HUDEP-2 (cell line): ENCODE measurements at regions not wholly inside any gene's neighbourhood (a gene's known extent, or its start where the extent isn't known, plus 50 kb on each side); places are given as distances from the start of the nearest gene placed in this dataset.

Experiments
- DNase-seq, 76 experiments: peaks; one replicate each; lab custom pipeline; 2025; ENCODE audit not compliant: unreplicated experiment in 76 of 76; lab: John Stamatoyannopoulos, UW

GRCh38 chr1:29736582-29737188 lies 500.4 kb downstream of the PTPRU start:
- DNase-seq: peak in 29 of 76 experiments; percentile 1 to 31 (median 8)

- DNase-seq: no peak
Observed at GRCh38 chr1:29732453-29732852, 496.1 kb downstream of the PTPRU start.

DNA sequence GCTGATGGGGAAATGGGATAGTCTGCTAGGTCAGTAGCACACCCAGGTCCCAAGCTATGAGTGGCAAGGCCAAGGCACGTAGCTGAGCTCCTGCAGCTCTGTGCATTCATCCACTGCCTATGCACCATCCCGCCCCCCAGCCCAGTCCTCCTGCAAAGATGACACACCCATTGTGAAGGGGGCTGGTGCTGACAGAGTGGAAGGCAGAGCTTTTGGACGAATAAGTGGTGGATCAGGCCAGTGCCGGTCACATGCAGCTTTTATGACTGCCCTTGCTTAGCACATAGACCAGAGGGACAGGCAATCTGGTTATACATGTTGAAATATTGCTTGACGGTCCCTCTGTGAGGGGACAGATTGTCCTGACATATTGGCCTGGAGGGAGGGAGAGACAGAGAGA lies 494.3 kb downstream of the PTPRU start:
- DNase-seq: no peak

DNA sequence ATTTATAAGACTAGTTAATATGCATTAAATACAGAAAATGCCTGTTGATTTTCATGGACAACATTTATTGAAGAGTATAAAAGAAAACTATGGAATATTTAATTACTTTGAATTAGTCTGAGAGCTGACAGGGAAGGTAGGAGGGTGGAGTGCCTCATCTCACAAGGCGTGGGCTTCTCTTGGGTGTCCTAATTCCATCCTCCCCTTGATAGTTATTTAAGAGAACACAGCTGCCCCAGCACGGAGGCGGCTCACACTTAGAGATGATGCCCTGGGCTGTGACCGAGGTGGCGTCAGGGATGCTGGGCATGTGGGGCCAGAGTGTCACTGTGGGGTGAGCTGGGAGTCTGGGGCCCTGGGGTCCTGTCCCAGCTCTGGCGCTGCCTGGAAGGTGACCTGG lies 493.0 kb downstream of the PTPRU start:
- no peak for DNase-seq

GRCh38 chr1:29728703-29729102 lies 492.4 kb downstream of the PTPRU start:
- DNase-seq: no peak

DNA sequence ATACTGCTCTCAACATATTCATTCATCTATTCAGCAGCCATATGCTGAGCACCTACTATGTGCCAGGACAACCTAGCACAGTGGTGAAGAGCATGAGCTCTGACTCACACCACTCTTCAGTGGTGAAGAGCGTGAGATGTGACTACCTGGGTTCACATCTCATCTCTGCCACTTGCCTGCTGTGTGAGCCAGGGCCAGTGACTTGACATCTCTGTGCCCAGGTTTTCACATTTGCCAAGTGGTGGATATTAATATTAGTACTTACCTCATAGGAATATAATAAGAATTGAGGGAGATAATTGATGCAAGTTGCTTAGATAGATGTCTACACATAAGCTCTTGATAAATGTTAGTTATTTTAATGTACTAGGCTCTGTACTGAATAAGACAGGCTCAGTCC lies 488.9 kb downstream of the PTPRU start:
- DNase-seq: no peak

DNA sequence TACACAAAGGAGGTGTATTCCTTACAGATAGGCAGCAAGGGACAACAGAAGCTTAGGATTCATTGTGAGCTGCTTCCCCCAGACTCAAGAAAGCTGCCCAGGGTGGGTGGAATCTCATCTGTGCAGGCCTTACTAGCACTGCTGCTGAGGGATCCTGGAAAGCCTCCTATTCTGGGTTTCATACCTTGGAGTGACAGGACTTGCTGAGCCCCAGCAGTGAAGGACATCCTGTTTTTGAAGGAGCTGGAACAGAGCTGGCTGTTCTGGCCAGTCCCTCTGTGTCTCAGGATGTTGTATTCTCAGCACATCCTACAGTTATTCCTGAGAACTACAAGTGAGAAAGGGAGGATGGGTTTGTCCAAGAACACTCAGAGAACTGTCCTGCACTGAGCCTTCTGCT lies 486.3 kb downstream of the PTPRU start:
- no peak for DNase-seq

DNA sequence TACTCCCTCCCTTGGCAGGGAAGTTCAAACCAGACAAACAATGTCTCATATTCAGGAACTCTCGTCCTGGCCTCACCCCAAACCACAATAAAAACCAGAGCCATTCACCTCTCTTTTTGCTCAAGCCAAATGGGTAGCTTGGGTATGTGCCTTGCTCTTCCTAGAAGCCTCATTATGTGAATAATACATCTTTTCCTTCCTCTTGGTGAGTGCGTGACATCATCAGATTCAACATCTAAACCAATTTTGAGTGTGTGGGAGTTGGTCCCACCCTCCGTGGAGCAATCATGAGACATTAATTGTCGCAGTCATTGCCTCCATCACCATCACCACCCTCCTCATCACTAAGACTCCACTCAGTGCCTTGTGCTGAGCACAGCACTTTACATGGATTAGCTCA lies 482.9 kb downstream of the PTPRU start:
- no peak for DNase-seq

- no peak for DNase-seq
Observed at GRCh38 chr1:29718791-29719190, 482.5 kb downstream of the PTPRU start.

DNA sequence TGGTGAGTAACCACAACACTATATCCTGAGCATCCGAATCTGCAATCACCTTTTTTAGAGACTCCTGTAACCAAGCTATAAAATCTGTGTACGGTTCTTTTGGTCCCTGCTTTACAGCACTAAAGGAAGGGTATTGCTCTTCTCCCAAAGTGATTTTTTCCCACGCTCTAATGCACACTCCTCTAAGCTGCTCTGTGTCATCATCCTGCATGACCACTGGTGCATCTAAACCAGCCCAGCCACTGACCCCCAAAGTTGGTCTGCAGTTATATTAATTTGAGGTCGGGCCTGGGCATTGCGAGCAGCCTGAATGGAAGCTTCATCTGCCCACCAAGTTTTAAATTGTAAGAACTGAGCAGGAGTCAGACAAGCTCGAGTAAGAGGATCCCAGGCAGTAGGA lies 480.0 kb downstream of the PTPRU start:
- DNase-seq: no peak

DNA sequence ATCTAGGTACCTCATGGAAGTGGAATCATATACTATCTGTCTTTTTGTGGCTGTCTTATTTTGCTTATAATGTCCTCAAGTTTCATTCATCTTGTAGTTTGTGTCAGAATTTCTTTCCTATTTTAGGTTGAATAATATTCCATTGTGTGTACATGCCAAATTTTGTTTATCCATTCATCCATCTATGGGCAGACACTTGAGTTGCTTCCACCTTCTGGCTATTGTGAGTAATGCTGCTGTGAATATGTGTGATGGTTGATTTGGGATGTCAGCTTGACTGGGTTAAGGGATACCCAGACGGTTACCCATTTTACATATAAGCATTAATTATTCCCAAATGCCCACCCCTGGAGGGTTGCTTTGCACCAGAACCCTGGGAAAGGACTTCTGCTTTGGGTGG lies 477.5 kb downstream of the PTPRU start:
- DNase-seq: no peak

DNA sequence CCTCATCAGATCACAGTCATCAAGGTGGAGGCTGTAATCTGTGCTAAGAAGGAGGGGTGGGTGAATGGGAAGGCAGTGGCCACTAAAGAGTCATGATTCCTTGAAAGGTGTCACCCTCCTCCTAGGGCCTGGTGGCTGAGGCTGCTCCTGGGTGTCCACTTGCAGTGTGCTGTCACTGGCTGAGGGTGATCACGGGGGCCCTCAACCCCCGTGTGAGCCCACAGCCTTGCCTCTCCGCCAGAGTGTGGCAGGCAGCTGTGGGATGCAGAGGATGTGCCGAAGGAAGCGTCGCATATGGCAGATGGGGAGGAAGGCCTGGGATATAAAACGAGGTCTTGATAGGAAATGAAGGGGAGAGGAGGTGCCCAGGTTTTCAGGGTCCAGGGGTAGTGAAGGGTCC lies 476.5 kb downstream of the PTPRU start:
- DNase-seq: no peak

DNA sequence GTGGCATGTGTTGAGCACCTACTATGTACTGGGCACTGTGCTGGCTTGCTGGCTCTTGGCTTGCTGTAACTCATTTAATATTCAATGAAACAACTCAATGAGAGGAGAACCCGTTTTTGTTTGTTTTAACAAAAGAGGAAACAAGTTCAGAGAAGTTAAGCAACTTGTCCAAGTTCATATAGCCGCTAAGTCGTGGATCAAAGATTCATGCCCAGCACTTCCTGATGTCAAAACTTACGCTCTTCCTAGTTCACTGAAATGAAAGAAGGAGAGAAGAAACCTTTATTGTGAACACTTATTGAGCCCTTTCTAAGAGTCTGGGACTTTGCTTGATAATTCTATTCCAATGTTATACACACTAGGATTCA lies 475.9 kb downstream of the PTPRU start:
- DNase-seq: no peak

- no peak for DNase-seq
Observed at GRCh38 chr1:29711582-29712283, 475.4 kb downstream of the PTPRU start.

- DNase-seq: no peak
Observed at GRCh38 chr1:29709704-29710280, 473.5 kb downstream of the PTPRU start.

DNA sequence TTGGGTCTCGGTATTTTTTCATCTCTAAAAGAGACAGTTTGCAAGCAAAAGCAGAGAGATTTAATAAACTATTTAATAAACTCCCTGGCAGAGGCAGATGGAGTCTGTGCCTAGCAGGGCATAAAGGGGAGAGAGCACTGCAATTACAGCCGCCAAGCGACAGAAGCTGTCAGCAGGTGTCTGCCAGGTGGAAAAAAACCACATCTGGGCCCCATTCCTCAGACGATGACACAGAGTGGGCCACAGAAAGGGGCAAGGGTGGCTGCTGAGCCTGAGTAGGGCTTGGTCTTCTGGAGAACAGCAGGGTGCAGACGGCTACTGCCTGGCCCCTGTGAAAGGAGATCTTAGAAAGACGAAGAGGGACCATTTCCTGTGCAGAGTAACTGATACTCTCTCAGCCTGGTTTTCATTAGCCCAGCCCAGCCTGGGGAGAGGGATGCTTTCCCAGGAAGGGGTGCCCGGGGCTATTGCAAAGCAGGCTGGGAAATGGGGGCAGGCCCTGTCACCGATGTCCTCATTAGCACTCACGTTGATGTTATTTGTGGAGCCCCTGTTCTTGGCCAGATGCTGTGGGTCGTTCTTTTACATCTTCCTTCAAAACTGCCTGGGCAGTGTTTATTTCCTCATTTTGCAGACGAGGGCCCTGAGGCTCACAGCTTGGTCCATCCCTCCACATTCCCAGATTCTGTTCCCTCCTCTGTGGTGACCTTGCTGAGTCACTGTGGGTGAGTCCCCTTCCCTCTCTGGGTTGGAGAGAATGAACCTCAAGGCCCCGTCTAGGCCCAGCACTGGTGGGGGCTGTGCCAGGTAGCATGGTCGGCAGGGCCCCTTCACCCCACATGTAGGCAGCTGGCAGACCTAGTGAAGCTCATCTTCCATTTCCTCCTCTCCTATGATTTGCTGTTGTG lies 472.7 kb downstream of the PTPRU start:
- no peak for DNase-seq

DNA sequence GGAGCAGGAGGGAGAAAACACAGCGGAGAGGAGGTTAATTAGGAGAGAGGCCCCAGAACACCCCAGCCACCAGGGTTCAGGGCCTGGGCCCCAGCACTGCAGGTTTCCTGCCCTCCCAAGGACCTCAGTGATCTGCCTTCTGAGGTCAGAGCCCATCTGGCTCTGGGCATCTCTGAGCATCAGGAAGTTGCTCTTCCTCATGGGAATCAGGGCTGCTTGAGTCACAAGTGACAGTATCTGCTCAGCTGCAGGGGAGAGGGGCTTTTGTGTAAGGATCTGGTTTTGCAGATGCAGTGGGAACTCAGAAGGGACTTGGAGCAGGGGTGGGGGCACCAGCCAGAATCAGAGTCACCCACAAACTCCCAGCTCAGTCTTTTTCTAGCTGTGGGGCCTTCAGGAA lies 472.1 kb downstream of the PTPRU start:
- no peak for DNase-seq

GRCh38 chr1:29707796-29708195 lies 471.5 kb downstream of the PTPRU start:
- DNase-seq: no peak

DNA sequence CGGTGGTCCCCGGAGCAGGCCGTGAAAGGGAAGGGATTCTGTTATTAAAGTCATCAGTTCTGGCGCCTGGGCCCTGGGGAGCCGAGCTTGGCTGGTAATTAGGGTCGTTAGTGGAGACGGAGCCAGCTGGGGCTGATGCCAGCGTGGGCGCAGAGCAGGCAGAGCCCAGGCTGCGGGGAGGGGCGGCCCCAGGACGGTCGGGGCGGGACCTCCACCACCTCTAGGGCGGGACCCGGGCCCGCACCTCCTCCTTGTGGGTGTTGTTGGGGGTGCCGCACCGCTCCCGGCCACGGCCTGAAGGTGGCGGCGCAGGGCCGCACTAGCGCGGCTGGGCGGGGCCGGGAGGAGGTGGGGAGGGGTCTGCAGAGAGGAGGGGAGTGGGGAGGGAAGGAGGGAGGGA lies 470.6 kb downstream of the PTPRU start:
- DNase-seq: no peak

GRCh38 chr1:29704430-29704829 lies 468.1 kb downstream of the PTPRU start:
- DNase-seq: no peak

DNA sequence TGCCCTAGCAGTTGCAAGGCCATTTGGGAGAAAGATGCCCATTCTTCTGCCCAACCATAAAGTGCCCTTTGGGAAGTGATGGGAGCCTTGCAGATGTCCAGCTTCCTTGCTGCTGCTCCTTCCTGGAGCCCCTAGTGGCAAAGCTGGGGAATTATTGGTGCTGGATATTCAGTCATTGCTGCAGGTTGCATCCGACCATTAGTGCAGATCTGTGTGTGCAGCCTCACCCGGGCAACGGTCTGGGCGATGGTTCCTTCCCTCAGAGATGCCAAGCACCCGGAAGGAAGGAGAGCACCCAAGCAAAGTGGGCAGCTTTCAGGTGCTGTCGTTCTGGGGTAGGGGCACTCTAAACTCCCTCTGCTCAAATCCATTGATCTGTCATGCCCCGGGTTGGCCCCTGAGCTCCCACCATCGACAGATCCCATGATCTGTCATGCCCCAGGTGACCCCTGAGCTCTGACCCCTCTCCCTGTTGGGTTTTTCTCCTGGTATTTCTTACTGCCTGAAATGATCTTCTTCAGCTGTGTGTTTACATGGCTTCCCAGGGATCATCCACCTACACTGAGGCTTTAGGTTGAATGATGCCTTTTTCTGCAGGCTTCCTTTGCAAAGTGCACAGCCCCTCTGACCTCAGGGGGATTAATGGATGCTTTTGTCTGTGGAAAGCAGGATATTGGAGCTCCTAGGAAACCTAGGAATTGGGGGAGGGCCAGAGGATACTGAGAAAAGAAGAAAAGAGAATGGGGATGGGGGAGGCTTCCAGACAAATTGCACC lies 467.5 kb downstream of the PTPRU start:
- peak in 4 of 76 experiments; percentile 2 to 7 (median 5) for DNase-seq
